Karpas-422 (cell line): ENCODE measurements at regions not wholly inside any gene's neighbourhood (a gene's known extent, or its start where the extent isn't known, plus 50 kb on each side); places are given as distances from the start of the nearest gene placed in this dataset.

Experiments used
- DNase-seq: peaks from one replicate; pipeline ENCODE4 v3.0.0-alpha.2; 2015
- H2AFZ ChIP-seq: fragments of 200-600 bp; sonication (generic); 2 replicates; pipeline ENCODE4 v1.6.1; 2014; ENCODE audit warnings: antibody characterized with exemption, low read length, mixed read lengths
- H3K27ac ChIP-seq: fragments of 200-600 bp; sonication (generic); 2 replicates; pipeline ENCODE4 v1.5.1; 2014; ENCODE audit warnings: mild to moderate bottlenecking, low read length, moderate library complexity
- H3K27me3 ChIP-seq: fragments of 200-600 bp; sonication (generic); 2 replicates; pipeline ENCODE4 v1.6.1; 2014; ENCODE audit warnings: low read length, mixed read lengths
- H3K36me3 ChIP-seq: fragments of 200-600 bp; sonication (generic); 2 replicates; pipeline ENCODE4 v1.6.1; 2014; ENCODE audit warnings: low read length, mixed read lengths; ENCODE audit not compliant: insufficient read depth
- H3K4me1 ChIP-seq: fragments of 200-600 bp; sonication (generic); 2 replicates; pipeline ENCODE4 v1.6.1; 2014; ENCODE audit warnings: mild to moderate bottlenecking, low read length, mixed read lengths
- H3K4me2 ChIP-seq: fragments of 200-600 bp; sonication (generic); 2 replicates; pipeline ENCODE4 v1.6.1; 2014; ENCODE audit warnings: low read length, low read depth, mild to moderate bottlenecking; ENCODE audit not compliant: poor library complexity, severe bottlenecking
- H3K4me3 ChIP-seq: fragments of 200-600 bp; sonication (generic); 2 replicates; pipeline ENCODE4 v1.5.1; 2014; ENCODE audit warnings: mild to moderate bottlenecking, antibody characterized with exemption, low read length, mixed read lengths
- H3K79me2 ChIP-seq: fragments of 200-600 bp; sonication (generic); 2 replicates; pipeline ENCODE4 v1.6.1; 2014; ENCODE audit warnings: mild to moderate bottlenecking, low read length, mixed read lengths
- H3K9ac ChIP-seq: fragments of 200-600 bp; sonication (generic); 2 replicates; pipeline ENCODE4 v1.6.0; 2014; ENCODE audit warnings: low read length
- H3K9me2 ChIP-seq: fragments of 200-600 bp; sonication (generic), shearing (Covaris generic); replicated peaks from 2 replicates; pipeline ENCODE4 v1.6.0; 2014; ENCODE audit warnings: mild to moderate bottlenecking, low read length, moderate library complexity; ENCODE audit not compliant: insufficient read depth
- H3K9me3 ChIP-seq: fragments of 300-700, 200-600 bp; sonication (generic); 2 replicates; pipeline ENCODE4 v1.6.1; 2014; ENCODE audit warnings: low read length, mixed read lengths
- H4K20me1 ChIP-seq: fragments of 200-600 bp; sonication (generic); 2 replicates; pipeline ENCODE4 v1.6.1; 2014; ENCODE audit warnings: mild to moderate bottlenecking, antibody characterized with exemption, low read length, low read depth; ENCODE audit not compliant: insufficient read depth

- H2AFZ ChIP-seq: no peak overlapping the region
- H3K36me3 ChIP-seq: no peaks in the 10 kb centered on the region
- H3K4me3 ChIP-seq: no peak overlapping the region
- DNase-seq: no peak
- no peak overlapping the region for H3K27ac ChIP-seq
- H3K9me2 ChIP-seq: no peaks in the 10 kb centered on the region
- H3K4me2 ChIP-seq: no peak overlapping the region
- H3K9me3 ChIP-seq: peaks cover 27% of the 10 kb centered on the region; the same call in 1 of the 2 replicates
- no peaks in the 10 kb centered on the region for H3K79me2 ChIP-seq
- H3K9ac ChIP-seq: no peak overlapping the region
- H4K20me1 ChIP-seq: no peaks in the 10 kb centered on the region
- no peaks in the 10 kb centered on the region for H3K4me1 ChIP-seq
- H3K27me3 ChIP-seq: no peaks in the 10 kb centered on the region
Observed at GRCh38 chr11:23283666-23284065, 423.4 kb upstream of the CCDC179 start.

- Histone ChIP-seq H3K9me3 (peaks cover 27% of the 10 kb centered on the region; the same call in 1 of the 2 replicates), H3K9ac (no peak overlapping the region), H3K27me3 (no peaks in the 10 kb centered on the region), H3K4me3 (no peak overlapping the region), H3K4me2 (no peak overlapping the region), H3K27ac (no peak overlapping the region), H4K20me1 (no peaks in the 10 kb centered on the region), H3K79me2 (no peaks in the 10 kb centered on the region), H2AFZ (no peak overlapping the region), H3K36me3 (no peaks in the 10 kb centered on the region), H3K4me1 (no peaks in the 10 kb centered on the region), H3K9me2 (no peaks in the 10 kb centered on the region)
- DNase-seq: no peak
Observed at GRCh38 chr11:23284631-23285030, 424.4 kb upstream of the CCDC179 start.

GRCh38 chr11:23288003-23288783 lies 427.9 kb upstream of the CCDC179 start:
- no peak for DNase-seq
- no peaks in the 10 kb centered on the region for H3K79me2 ChIP-seq
- H3K4me2 ChIP-seq: no peak overlapping the region
- H3K27ac ChIP-seq: no peak overlapping the region
- no peaks in the 10 kb centered on the region for H3K4me1 ChIP-seq
- H3K27me3 ChIP-seq: no peaks in the 10 kb centered on the region
- H3K9me3 ChIP-seq: peaks cover 33% of the 10 kb centered on the region
- no peaks in the 10 kb centered on the region for H3K36me3 ChIP-seq
- no peak overlapping the region for H2AFZ ChIP-seq
- no peaks in the 10 kb centered on the region for H4K20me1 ChIP-seq
- H3K9ac ChIP-seq: no peak overlapping the region
- H3K9me2 ChIP-seq: no peaks in the 10 kb centered on the region
- no peak overlapping the region for H3K4me3 ChIP-seq

- H3K9me2 ChIP-seq: no peaks in the 10 kb centered on the region
- no peaks in the 10 kb centered on the region for H3K27me3 ChIP-seq
- no peaks in the 10 kb centered on the region for H4K20me1 ChIP-seq
- H3K9me3 ChIP-seq: peaks cover 35% of the 10 kb centered on the region
- H2AFZ ChIP-seq: no peak overlapping the region
- no peaks in the 10 kb centered on the region for H3K36me3 ChIP-seq
- no peak overlapping the region for H3K4me3 ChIP-seq
- H3K4me2 ChIP-seq: no peak overlapping the region
- H3K9ac ChIP-seq: no peak overlapping the region
- H3K79me2 ChIP-seq: no peaks in the 10 kb centered on the region
- no peak overlapping the region for H3K27ac ChIP-seq
- DNase-seq: no peak
- H3K4me1 ChIP-seq: no peaks in the 10 kb centered on the region
Observed at GRCh38 chr11:23295241-23295640, 435.0 kb upstream of the CCDC179 start.

GRCh38 chr11:23308041-23308440 lies 447.8 kb upstream of the CCDC179 start:
- H3K27ac ChIP-seq: no peak overlapping the region
- H3K9ac ChIP-seq: no peak overlapping the region
- H3K79me2 ChIP-seq: no peaks in the 10 kb centered on the region
- H3K4me2 ChIP-seq: no peak overlapping the region
- H2AFZ ChIP-seq: no peak overlapping the region
- DNase-seq: no peak
- H3K27me3 ChIP-seq: no peaks in the 10 kb centered on the region
- H3K36me3 ChIP-seq: no peaks in the 10 kb centered on the region
- no peaks in the 10 kb centered on the region for H4K20me1 ChIP-seq
- no peak overlapping the region for H3K4me3 ChIP-seq
- H3K9me3 ChIP-seq: peaks cover 8% of the 10 kb centered on the region; the same call in 1 of the 2 replicates
- no peaks in the 10 kb centered on the region for H3K4me1 ChIP-seq
- no peaks in the 10 kb centered on the region for H3K9me2 ChIP-seq

- no peaks in the 10 kb centered on the region for H3K9me2 ChIP-seq
- no peaks in the 10 kb centered on the region for H4K20me1 ChIP-seq
- no peaks in the 10 kb centered on the region for H3K79me2 ChIP-seq
- H3K27me3 ChIP-seq: no peaks in the 10 kb centered on the region
- H3K27ac ChIP-seq: no peak overlapping the region
- H3K9ac ChIP-seq: no peak overlapping the region
- no peak overlapping the region for H3K4me2 ChIP-seq
- no peak for DNase-seq
- peaks cover 9% of the 10 kb centered on the region; the same call in 1 of the 2 replicates for H3K9me3 ChIP-seq
- no peak overlapping the region for H2AFZ ChIP-seq
- no peaks in the 10 kb centered on the region for H3K36me3 ChIP-seq
- no peaks in the 10 kb centered on the region for H3K4me1 ChIP-seq
- no peak overlapping the region for H3K4me3 ChIP-seq
Observed at GRCh38 chr11:23310276-23310675, 450.0 kb upstream of the CCDC179 start.

GRCh38 chr11:23311986-23312940 lies 452.0 kb upstream of the CCDC179 start:
- no peaks in the 10 kb centered on the region for H3K79me2 ChIP-seq
- H3K9ac ChIP-seq: no peak overlapping the region
- no peaks in the 10 kb centered on the region for H4K20me1 ChIP-seq
- H3K36me3 ChIP-seq: no peaks in the 10 kb centered on the region
- no peak overlapping the region for H2AFZ ChIP-seq
- H3K4me2 ChIP-seq: no peak overlapping the region
- H3K4me1 ChIP-seq: no peaks in the 10 kb centered on the region
- H3K4me3 ChIP-seq: no peak overlapping the region
- H3K27me3 ChIP-seq: no peaks in the 10 kb centered on the region
- H3K27ac ChIP-seq: no peak overlapping the region
- H3K9me2 ChIP-seq: no peaks in the 10 kb centered on the region
- no peak for DNase-seq
- peaks cover 6% of the 10 kb centered on the region; the same call in 1 of the 2 replicates for H3K9me3 ChIP-seq

- Histone ChIP-seq H3K79me2 (no peaks in the 10 kb centered on the region), H3K27ac (no peak overlapping the region), H3K9me3 (peaks cover 6% of the 10 kb centered on the region), H3K9me2 (no peaks in the 10 kb centered on the region), H3K36me3 (no peaks in the 10 kb centered on the region), H4K20me1 (no peaks in the 10 kb centered on the region), H3K4me1 (no peaks in the 10 kb centered on the region), H3K4me3 (no peak overlapping the region), H3K4me2 (no peak overlapping the region), H3K27me3 (no peaks in the 10 kb centered on the region), H2AFZ (no peak overlapping the region), H3K9ac (no peak overlapping the region)
- DNase-seq: no peak
Observed at GRCh38 chr11:23313001-23313400, 452.7 kb upstream of the CCDC179 start.
